Stimulated activated CD8-positive, alpha-beta memory T cell treated with anti-CD3 and anti-CD28 coated beads, Interleukin-15, amount 100 ng/mL, for 48 hours (primary cell): ENCODE measurements at regions not wholly inside any gene's neighbourhood (a gene's known extent, or its start where the extent isn't known, plus 50 kb on each side); places are given as distances from the start of the nearest gene placed in this dataset.

Experiments used
- DNase-seq, 2 donors: peaks; one replicate each; pipeline ENCODE4 v3.0.0-alpha.2; 2020; ENCODE audit warnings: low read depth in 2 of 2

GRCh38 chr4:62377245-62377644, 1177.1 kb downstream of the ADGRL3 start:
- no peak for DNase-seq

GRCh38 chr4:62366939-62367338, 1166.8 kb downstream of the ADGRL3 start:
- DNase-seq, result no peak

GRCh38 chr4:62360156-62360545, 1160.0 kb downstream of the ADGRL3 start:
- DNase-seq, result no peak

GRCh38 chr4:62359441-62360155, 1159.5 kb downstream of the ADGRL3 start:
- no peak for DNase-seq

GRCh38 chr4:62344915-62345314, 1144.8 kb downstream of the ADGRL3 start:
- DNase-seq, result no peak

- DNase-seq, result no peak
Measured at GRCh38 chr4:62344474-62344873, 1144.3 kb downstream of the ADGRL3 start.

- DNase-seq, result no peak
Measured at GRCh38 chr4:62342346-62342745, 1142.2 kb downstream of the ADGRL3 start.

- no peak for DNase-seq
Measured at GRCh38 chr4:62328526-62328925, 1128.4 kb downstream of the ADGRL3 start.

GRCh38 chr4:62327612-62328297, 1127.6 kb downstream of the ADGRL3 start:
- no peak for DNase-seq

- no peak for DNase-seq
Measured at GRCh38 chr4:62324215-62324614, 1124.1 kb downstream of the ADGRL3 start.

GRCh38 chr4:62320612-62321011, 1120.5 kb downstream of the ADGRL3 start:
- DNase-seq, result no peak

GRCh38 chr4:62302710-62303109, 1102.6 kb downstream of the ADGRL3 start:
- no peak for DNase-seq

GRCh38 chr4:62301500-62301899, 1101.4 kb downstream of the ADGRL3 start:
- no peak for DNase-seq

- no peak for DNase-seq
Measured at GRCh38 chr4:62293551-62293950, 1093.4 kb downstream of the ADGRL3 start.

GRCh38 chr4:62292911-62293310, 1092.8 kb downstream of the ADGRL3 start:
- DNase-seq, result no peak

GRCh38 chr4:62288808-62289541, 1088.8 kb downstream of the ADGRL3 start:
- no peak for DNase-seq

- no peak for DNase-seq
Measured at GRCh38 chr4:62285026-62285425, 1084.9 kb downstream of the ADGRL3 start.

GRCh38 chr4:62279689-62280088, 1079.6 kb downstream of the ADGRL3 start:
- DNase-seq, result no peak

- DNase-seq, result no peak
Measured at GRCh38 chr4:62275470-62275869, 1075.3 kb downstream of the ADGRL3 start.

GRCh38 chr4:62274782-62275181, 1074.7 kb downstream of the ADGRL3 start:
- DNase-seq, result no peak

- no peak for DNase-seq
Measured at GRCh38 chr4:62271107-62271506, 1071.0 kb downstream of the ADGRL3 start.

GRCh38 chr4:62269918-62270317, 1069.8 kb downstream of the ADGRL3 start:
- no peak for DNase-seq

GRCh38 chr4:62263454-62263853, 1063.3 kb downstream of the ADGRL3 start:
- no peak for DNase-seq
